GM19240 (cell line): ENCODE measurements at regions not wholly inside any gene's neighbourhood (a gene's known extent, or its start where the extent isn't known, plus 50 kb on each side); places are given as distances from the start of the nearest gene placed in this dataset.

Source experiments
- DNase-seq: peaks from one replicate; pipeline ENCODE4 v3.0.0; 2011; ENCODE audit warnings: low spot score; ENCODE audit not compliant: insufficient read length

GRCh38 chr2:103268841-103269498 lies 507.1 kb downstream of the TMEM182 start:
- DNase-seq = no peak

DNA sequence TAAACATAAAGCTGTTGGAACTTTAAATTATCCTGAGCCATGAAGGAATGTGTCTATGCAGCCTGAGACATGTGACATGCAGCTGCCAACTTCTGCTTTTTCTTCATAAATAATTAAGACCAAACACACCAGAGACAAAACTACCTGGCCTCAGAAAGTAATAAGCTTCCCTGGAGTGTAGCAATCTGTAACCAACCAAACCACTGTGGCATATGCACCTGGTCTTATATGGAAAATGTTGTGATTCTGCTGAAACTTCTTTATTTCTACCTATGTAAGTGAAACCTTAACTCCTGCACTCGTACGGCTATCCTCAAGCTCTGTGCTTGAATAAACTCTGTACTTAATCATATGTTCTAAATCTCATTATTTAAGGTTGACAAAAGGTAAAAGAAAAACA lies 515.0 kb downstream of the TMEM182 start:
- no peak for DNase-seq

DNA sequence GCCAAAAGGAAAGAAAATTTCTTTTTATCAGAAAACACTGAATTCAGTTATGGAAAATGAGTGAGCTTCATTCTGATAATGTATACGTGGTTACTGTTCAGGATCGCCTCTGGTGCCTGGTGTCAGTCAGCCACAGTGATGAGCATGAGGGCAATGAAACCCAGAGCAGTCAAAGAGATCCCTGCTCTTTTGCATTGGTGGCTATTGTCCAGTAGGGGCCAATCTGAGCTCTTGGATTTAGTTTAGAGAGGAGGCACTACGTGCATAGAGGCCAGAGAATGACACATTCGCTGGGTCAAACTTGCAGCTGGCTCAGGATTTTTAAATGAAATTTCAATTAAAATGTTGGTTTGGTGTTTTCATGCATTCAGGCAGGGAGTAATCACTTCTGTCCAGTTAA lies 522.9 kb downstream of the TMEM182 start:
- no peak for DNase-seq

- no peak for DNase-seq
Observed at GRCh38 chr2:103285354-103285753, 523.5 kb downstream of the TMEM182 start.

DNA sequence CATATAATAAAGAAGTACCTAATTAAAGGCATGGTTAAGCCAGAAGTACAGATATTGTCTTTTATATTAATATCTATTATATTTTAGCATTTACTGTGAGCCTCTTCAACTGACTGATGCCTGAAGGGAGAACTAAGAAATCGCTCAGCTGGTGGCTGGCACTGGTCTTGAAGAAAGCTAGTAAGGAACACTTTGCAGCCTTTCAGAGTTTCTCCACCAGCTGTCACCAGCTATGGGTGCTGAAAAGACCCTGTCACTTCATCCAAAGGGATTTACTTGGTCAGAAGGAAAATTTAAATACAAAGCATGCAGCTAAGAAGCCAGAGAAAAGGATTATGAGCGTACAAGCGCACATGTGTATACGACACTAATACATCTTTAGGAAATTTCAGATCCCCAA lies 525.9 kb downstream of the TMEM182 start:
- no peak for DNase-seq

- DNase-seq = no peak
Observed at GRCh38 chr2:103288696-103289095, 526.9 kb downstream of the TMEM182 start.

- DNase-seq = no peak
Observed at GRCh38 chr2:103289105-103289725, 527.4 kb downstream of the TMEM182 start.

- no peak for DNase-seq
Observed at GRCh38 chr2:103292573-103292972, 530.7 kb downstream of the TMEM182 start.

GRCh38 chr2:103293067-103293741 lies 531.4 kb downstream of the TMEM182 start:
- DNase-seq = no peak

GRCh38 chr2:103293742-103294077 lies 531.9 kb downstream of the TMEM182 start:
- DNase-seq = no peak

- no peak for DNase-seq
Observed at GRCh38 chr2:103294420-103294819, 532.6 kb downstream of the TMEM182 start.

DNA sequence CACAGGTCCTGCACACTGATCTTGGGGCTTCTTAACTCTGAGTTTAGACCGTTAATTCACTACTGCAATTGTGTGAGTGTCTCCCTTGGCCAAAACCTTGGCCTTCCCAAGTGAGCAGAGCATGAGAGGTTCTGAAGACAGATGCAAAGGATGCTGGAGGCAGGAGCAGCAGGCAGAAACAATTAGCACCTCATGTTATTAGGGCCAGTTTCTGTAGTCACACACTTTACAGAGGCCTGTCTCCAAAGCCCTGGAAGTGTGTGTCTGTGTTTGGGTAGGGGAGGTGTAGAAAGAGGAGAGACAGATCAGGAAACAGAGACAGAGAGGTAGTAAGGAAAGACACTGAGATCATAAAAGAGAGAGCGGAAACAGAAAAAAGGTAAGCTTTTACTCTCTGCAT lies 533.8 kb downstream of the TMEM182 start:
- no peak for DNase-seq

- DNase-seq = no peak
Observed at GRCh38 chr2:103324671-103325070, 562.8 kb downstream of the TMEM182 start.

DNA sequence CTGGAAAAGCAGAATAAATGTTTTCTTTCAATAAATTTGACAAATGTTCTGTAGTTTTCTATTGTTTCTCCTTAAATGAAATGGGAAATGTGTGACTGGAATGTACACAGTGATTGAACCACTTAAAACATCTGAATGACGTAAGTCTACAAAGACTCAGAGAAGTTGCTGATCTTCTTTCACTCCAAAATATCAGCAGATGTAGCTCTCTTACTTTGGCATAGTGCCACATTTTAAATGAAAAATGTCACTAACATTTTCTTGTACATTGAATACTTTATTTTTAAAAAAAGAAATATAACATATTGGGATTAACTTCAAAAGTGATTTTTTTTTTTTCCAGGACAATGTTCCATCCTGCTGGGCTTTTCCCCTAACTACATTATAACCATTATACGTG lies 565.6 kb downstream of the TMEM182 start:
- no peak for DNase-seq

DNA sequence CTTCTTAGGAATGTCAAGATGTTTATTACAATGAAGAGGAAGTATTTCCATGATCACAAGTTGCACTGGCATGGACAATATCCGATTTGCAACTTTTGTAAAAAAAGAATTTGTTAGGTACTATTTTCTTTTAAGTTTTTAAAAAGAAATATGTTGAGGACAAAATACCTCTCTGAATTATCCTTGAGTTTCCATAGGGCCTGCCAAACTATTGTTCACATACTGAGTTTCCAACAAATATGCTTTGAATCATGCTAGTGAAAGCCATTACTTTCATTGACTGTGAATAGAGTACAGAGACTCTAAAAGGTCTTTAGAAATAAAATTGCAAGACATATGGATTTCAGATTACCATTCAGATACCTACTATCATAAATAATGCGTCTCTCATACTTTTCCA lies 566.1 kb downstream of the TMEM182 start:
- DNase-seq = no peak

DNA sequence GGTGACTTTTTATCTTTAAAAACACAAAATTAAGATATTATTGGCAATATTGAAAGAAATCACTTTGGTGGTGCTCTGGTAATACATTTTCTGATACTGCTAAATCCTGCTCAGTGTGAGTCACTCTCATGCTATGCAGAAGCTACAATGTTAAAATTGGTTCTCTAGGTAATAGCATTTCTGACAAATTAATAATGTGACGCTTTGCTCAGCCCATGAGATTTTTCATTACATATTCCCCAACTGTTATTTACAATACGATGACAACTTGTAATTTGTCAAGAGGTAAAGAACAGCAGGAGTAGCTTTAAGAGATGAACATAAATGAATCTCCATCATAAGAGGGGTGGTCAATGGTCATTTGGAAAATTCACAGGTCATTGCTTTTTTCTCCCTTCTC lies 573.6 kb downstream of the TMEM182 start:
- no peak for DNase-seq

GRCh38 chr2:103338819-103339218 lies 577.0 kb downstream of the TMEM182 start:
- DNase-seq = no peak

GRCh38 chr2:103346780-103347179 lies 584.9 kb downstream of the TMEM182 start:
- DNase-seq = no peak

DNA sequence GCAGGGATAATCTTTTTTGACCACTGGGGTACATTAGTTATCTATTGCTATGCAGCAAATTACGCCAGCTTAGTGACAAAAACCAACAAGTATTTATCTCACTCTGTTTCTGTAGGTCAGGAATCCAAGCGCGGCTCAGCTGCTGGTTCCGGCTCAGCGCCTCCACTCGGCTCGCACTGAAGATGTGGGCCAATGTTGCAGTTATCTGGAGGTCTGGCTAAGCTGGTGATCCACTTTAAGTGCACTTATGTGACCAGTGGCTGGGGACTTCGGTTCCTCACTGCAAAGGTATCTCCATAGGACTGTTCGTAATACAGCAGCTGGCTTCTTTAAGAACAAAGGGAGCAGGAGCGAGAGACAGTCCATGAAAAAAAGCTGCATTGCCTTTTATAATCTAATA lies 591.9 kb downstream of the TMEM182 start:
- no peak for DNase-seq

DNA sequence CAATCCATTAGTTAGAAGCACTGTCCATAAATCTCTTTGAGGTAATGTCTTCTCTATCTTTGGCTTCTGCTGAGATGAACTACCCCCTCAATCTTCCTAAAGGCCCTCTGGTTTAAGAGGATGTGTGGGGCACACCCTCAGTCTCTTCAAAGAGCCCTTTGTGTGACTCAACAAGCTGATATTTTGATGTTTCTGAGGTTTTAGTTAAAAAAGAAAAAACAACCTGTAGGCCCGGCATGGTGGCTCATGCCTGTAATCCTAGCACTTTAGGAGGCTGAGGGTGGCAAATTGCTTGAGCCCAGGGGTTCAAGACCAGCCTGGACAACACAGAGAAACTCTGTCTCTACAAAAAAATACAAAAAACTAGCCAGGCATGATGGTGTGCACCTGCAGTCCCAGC lies 593.5 kb downstream of the TMEM182 start:
- no peak for DNase-seq

- DNase-seq = no peak
Observed at GRCh38 chr2:103361712-103362111, 599.9 kb downstream of the TMEM182 start.

- DNase-seq = no peak
Observed at GRCh38 chr2:103363639-103364038, 601.8 kb downstream of the TMEM182 start.

GRCh38 chr2:103364177-103364576 lies 602.3 kb downstream of the TMEM182 start:
- no peak for DNase-seq
